Activated CD4-positive, alpha-beta memory T cell treated with anti-CD3 and anti-CD28 coated beads, Interleukin-2, amount 10 ng/mL, durations not matched to agents 7 days and 5 days (primary cell): ENCODE measurements at regions not wholly inside any gene's neighbourhood (a gene's known extent, or its start where the extent isn't known, plus 50 kb on each side); places are given as distances from the start of the nearest gene placed in this dataset.
"Not testable (repeated sequence)": the region's sequence is repeated elsewhere in the genome, so short reads cannot be mapped to it uniquely, and the experiment has no call there.

Source experiments
- CTCF ChIA-PET: fragments of 350-600 bp; sonication (Branson Sonifier 250); formaldehyde crosslinking; loops from one replicate; lab custom pipeline; 2021; ENCODE audit warnings: antibody characterized with exemption, inconsistent platforms; lab: Charles Lee
- POLR2A ChIA-PET: fragments of 350-600 bp; sonication (Branson Sonifier 250); formaldehyde crosslinking; loops from one replicate; lab custom pipeline; 2021; ENCODE audit warnings: antibody characterized with exemption; lab: Charles Lee
- DNase-seq: peaks from one replicate; pipeline ENCODE4 v3.0.0-alpha.2; 2020
- H3K27ac Mint-ChIP-seq: one replicate; pipeline ENCODE4 v1.8.0; 2021; ENCODE audit warnings: mild to moderate bottlenecking, mixed read lengths
- H3K27me3 Mint-ChIP-seq: one replicate; pipeline ENCODE4 v1.8.0; 2021; ENCODE audit warnings: mixed read lengths
- H3K36me3 Mint-ChIP-seq: one replicate; pipeline ENCODE4 v1.8.0; 2021; ENCODE audit warnings: low read depth, mixed read lengths
- H3K4me1 Mint-ChIP-seq: one replicate; pipeline ENCODE4 v1.8.0; 2021; ENCODE audit warnings: mixed read lengths
- H3K4me3 Mint-ChIP-seq: one replicate; pipeline ENCODE4 v1.8.0; 2021; ENCODE audit warnings: mild to moderate bottlenecking, mixed read lengths
- H3K9me3 Mint-ChIP-seq: one replicate; pipeline ENCODE4 v1.8.0; 2021; ENCODE audit warnings: mixed read lengths

DNA sequence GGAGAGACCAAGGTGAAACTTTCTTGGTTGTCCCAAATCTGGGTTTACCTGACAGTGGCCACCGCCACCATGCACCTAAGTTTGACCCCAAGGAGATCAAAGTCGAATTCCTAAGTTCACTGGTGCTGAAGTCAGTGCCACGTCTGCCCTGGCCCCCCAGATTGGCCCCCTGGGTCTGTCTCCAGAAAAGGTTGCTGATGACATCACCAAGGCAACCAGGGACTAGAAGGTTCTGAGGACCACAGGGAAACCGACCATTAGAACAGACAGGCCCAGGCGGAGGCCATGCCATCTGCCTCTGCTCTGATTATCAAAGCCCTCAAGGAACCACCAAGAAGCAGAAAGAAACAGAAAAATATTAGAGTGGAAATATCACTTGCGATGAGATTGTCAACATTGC is 91.2 kb downstream of the DLL1 start:
- no peak overlapping the region for H3K4me3 Mint-ChIP-seq

DNA sequence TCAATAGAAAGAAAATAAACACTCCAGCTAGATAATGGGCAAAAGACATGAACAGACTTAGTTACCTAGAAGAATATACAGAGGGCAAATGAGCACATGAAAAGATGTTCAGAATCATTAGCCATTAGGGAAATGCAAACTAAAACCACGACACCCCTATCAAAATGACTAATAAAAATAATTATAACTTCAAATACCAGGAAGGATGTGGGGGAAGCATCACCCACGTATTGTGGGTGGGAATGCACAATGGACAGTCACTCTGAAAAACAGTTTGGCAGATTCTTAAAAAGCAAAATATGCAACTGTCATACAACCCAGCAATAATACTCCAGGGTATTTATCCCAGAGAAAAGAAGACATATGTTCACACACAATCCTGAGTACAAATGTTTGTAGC is 92.6 kb downstream of the DLL1 start:
- peaks cover 17% of the 10 kb centered on the region for H3K27me3 Mint-ChIP-seq
- CTCF ChIA-PET = no interaction called here
- no peaks in the 10 kb centered on the region for H3K4me1 Mint-ChIP-seq
- POLR2A ChIA-PET = no interaction called here
- no peak overlapping the region for H3K4me3 Mint-ChIP-seq
- peaks cover 4% of the 10 kb centered on the region for H3K36me3 Mint-ChIP-seq
- H3K9me3 Mint-ChIP-seq = peaks cover 27% of the 10 kb centered on the region
- DNase-seq = no peak
- no peak overlapping the region for H3K27ac Mint-ChIP-seq

More for the DNA sequence above, 91.2 kb downstream of the DLL1 start:
- DNase-seq = no peak
- no peaks in the 10 kb centered on the region for H3K4me1 Mint-ChIP-seq
- POLR2A ChIA-PET = no interaction called here
- H3K9me3 Mint-ChIP-seq = peaks cover 32% of the 10 kb centered on the region
- H3K36me3 Mint-ChIP-seq = peaks cover 4% of the 10 kb centered on the region
- CTCF ChIA-PET = no interaction called here
- H3K27ac Mint-ChIP-seq = no peak overlapping the region
- peaks cover 11% of the 10 kb centered on the region for H3K27me3 Mint-ChIP-seq

DNA sequence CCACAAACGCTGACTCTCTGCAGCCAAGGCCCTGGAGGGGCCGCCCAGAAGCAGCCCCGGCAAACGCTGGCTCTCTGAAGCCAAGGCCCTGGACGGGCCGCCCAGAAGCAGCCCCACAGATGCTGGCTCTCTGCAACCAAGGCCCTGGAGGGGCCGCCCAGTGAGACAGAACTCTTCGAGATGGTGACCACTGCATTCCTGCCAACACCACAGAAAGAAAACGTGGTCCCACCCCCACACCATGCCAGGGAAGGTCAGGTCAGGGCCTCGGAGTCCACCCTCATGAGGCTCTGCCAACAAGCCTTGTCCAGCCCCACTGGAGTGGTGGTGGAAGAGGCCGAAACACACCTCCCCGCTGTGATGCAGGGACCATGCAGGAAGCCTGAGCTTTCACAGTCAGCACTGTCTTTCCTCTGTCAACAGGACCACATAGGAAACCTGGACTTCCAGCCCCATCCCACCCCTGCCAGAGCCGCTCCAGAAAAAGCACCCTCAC is 97.5 kb downstream of the DLL1 start:
- Mint-ChIP-seq H3K4me3 (no peak overlapping the region), H3K4me1 (no peaks in the 10 kb centered on the region), H3K27ac (no peak overlapping the region), H3K36me3 (peaks cover 4% of the 10 kb centered on the region), H3K27me3 (peaks cover 15% of the 10 kb centered on the region), H3K9me3 (peaks cover 23% of the 10 kb centered on the region)
- CTCF ChIA-PET = no interaction called here
- POLR2A ChIA-PET = no interaction called here
- DNase-seq = no peak

DNA sequence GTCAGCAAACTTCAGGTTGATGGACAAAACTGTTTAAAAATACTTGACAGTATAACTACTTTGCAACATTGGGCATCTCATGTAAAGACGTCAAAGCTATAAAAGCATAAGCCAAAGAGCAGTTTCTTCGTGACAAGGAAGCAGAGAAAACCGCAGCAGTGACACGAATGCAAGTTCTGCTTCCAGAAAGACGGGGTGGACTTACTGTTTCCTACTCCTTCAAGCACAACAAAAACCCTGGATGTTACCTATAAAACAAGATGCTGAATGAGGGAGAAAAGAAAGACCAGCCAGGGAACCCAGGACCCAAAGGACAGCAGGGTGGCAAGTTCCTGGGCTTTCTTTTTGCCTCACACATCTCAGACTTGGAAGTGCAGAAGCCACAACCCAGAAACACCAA is 98.0 kb downstream of the DLL1 start:
- Mint-ChIP-seq H3K27me3 (peaks cover 15% of the 10 kb centered on the region), H3K36me3 (peaks cover 4% of the 10 kb centered on the region), H3K9me3 (peaks cover 23% of the 10 kb centered on the region), H3K4me3 (no peak overlapping the region), H3K4me1 (no peaks in the 10 kb centered on the region), H3K27ac (no peak overlapping the region)
- DNase-seq = no peak
- ChIA-PET POLR2A (no interaction called here), CTCF (no interaction called here)

DNA sequence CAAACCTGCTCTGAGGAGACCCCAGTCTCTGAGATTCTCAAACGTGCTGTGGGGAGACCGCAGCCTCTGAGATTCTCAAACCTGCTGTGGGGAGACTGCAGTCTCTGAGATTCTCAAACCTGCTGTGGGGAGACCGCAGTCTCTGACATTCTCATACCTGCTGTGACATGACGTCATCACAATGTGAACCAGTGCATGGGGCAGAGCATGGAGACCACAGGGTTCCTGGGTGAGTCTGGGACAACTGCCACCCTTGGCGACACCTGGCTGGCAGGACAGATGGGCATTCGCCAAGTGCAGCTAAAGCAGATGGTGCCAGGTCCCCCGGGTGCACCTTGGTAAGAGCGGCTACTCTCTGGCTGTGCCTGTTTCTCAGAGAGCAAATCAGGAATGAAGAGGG is 98.8 kb downstream of the DLL1 start:
- H3K27ac Mint-ChIP-seq, H3K4me1 Mint-ChIP-seq, H3K36me3 Mint-ChIP-seq, CTCF ChIA-PET, H3K4me3 Mint-ChIP-seq, DNase-seq, POLR2A ChIA-PET: not testable (repeated sequence)
- H3K27me3 Mint-ChIP-seq = peaks cover 13% of the 10 kb centered on the region
- H3K9me3 Mint-ChIP-seq = peaks cover 23% of the 10 kb centered on the region

DNA sequence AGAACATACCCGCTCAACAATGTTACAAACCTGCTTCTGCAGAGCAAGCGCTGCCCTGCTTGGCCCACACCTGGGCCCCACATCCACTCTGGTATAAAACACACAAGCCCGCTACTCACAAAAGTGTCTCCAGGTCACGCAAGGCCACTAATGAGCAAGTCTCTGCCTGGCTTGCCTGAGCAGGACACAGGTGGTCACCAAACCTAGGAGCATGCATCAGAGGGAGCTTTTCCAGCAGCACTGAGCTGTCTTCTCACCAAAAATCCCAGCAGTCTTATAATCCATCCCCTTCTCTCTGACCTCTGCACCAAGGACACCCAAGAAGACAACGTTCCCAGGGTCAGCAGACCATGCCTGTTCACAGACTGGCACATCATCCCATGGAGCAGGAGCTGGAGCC is 100.8 kb downstream of the DLL1 start:
- no peak overlapping the region for H3K4me3 Mint-ChIP-seq
- H3K9me3 Mint-ChIP-seq = peaks cover 10% of the 10 kb centered on the region
- no peaks in the 10 kb centered on the region for H3K4me1 Mint-ChIP-seq
- ChIA-PET CTCF (no interaction called here), POLR2A (no interaction called here)
- H3K36me3 Mint-ChIP-seq = peaks cover 1% of the 10 kb centered on the region
- H3K27ac Mint-ChIP-seq = no peak overlapping the region
- no peak for DNase-seq
- H3K27me3 Mint-ChIP-seq = peaks cover 6% of the 10 kb centered on the region

DNA sequence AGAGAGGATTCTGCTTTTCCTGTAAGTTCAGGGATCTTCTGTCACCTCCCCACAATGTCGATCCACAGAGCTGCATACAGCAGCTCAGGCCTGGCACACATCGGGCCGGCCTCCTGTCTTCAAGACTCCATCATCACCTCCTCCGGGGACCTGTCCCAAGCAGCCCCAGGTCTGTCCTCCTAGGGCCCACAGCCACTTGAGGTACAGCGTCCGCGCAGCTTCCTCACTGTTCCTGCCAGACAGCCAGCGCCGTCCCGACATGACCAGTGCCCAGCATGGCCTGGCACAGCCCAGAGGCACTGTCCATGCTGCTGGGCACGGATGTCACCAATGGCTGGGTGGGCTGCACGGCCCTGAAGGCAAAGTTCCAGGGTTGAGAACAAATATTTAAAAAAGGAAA is 101.6 kb downstream of the DLL1 start:
- DNase-seq = no peak
- CTCF ChIA-PET = no interaction called here
- no peaks in the 10 kb centered on the region for H3K4me1 Mint-ChIP-seq

DNA sequence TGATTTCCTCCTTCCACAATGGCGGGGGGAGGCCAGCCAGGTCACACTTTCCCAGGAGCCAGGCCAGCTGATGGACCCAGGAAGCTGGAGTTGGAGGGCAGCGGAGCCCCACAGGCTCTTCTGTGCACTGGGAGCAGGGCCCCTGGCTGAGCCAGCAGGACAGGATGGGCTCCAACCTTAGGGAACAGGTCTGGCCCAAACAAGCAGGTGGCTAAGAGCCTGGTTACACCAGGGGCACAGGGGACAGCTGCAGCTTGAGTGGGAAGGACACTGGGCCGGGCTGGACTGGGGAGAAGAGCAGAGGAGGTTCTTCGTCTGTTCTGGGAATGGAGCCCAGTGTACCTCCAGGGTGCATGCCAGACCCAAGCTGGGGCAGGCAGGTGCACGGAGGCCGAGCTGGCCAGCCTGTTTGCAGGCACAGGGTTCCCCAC is 102.3 kb downstream of the DLL1 start:
- H3K36me3 Mint-ChIP-seq = peaks cover under 1% of the 10 kb centered on the region
- no peak overlapping the region for H3K4me3 Mint-ChIP-seq
- DNase-seq = no peak
- ChIA-PET POLR2A (no interaction called here), CTCF (no interaction called here)
- H3K27ac Mint-ChIP-seq = no peak overlapping the region
- peaks cover 3% of the 10 kb centered on the region for H3K9me3 Mint-ChIP-seq
- peaks cover under 1% of the 10 kb centered on the region for H3K27me3 Mint-ChIP-seq
- no peaks in the 10 kb centered on the region for H3K4me1 Mint-ChIP-seq

More for the DNA sequence above, 101.6 kb downstream of the DLL1 start:
- Mint-ChIP-seq H3K27me3 (peaks cover 3% of the 10 kb centered on the region), H3K36me3 (no peaks in the 10 kb centered on the region), H3K27ac (no peak overlapping the region), H3K4me3 (no peak overlapping the region), H3K9me3 (peaks cover 4% of the 10 kb centered on the region)
- POLR2A ChIA-PET = no interaction called here

DNA sequence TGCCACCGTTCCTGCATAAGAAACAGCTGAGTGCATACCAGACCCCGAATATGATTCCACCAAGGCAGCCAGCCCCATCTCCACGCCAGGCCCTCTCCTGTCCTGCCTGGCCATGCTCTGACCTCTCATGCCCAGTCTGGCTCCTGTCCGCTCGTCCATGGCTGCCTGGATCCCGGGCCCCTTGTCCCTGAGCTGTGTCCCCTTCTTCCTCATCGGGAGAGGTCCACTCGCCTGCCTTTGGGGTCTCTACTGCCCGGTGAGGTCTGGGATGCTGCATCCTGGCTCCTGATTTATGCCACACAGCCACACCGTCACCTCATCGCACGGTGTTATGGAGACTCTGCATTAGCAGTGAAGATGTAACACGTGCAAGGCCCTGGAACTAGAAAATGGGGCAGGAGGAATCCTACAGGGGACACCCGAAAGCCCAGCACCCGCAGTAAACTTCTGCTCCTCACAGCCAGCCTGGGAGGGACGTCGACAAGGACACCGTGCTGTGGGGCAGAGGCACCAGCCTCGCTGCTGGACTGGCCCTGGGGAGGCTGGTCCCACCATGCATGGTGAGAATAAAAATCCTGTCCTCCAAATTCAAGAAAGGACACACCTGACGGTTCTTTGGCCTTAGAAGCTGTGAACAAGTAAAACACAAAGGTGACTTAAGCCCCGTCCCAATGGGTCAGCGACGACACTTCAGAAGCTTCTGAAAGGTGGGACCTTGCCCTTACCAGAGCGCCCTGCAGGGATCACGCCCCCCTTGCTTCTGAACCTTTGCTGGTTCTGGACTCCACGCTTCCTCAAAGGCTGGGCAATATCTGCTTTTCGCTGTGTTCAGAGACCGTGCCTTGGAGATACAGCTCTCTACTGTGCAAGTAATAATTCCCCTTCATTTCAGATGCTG is 103.0 kb downstream of the DLL1 start:
- CTCF ChIA-PET = no interaction called here
- H3K4me1 Mint-ChIP-seq = no peaks in the 10 kb centered on the region
- H3K4me3 Mint-ChIP-seq = no peak overlapping the region
- H3K27ac Mint-ChIP-seq = no peak overlapping the region
- H3K9me3 Mint-ChIP-seq = peaks cover 6% of the 10 kb centered on the region
- POLR2A ChIA-PET = no interaction called here
- peaks cover 3% of the 10 kb centered on the region for H3K36me3 Mint-ChIP-seq
- no peaks in the 10 kb centered on the region for H3K27me3 Mint-ChIP-seq
- no peak for DNase-seq

DNA sequence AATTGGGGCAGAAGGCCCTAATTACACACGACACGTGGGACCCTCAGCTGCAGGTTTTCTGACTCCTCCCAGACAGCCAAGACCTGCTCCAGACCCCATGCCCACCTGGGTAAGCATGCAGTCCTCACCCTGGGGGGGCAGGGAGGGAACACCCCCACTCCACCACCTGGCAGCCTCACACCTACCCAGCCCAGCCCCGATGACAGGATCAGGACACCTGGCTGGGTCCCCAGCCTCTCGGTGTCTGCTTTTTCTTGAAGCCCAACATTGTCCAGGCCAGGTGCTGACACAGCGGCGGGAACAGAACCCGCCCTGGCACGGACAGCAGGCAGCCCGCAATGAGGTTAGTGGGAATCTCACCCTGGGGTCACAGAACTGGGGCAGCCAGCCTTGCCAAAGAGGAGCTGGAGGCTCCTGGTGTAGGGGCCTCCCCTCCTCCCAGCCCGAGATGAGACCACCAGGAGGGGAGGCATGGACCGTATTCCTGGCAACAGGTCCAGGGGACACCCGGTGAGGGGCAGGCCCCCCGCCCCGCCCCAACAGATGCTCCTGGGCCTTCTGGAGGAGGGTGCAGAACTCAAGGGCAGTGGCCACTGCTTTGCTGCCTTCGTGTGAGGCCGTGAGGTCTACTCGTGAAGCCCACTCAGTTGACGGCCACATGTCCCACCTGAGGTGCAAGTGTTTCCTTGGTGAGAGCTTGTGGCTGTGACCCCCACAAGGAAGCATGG is 103.8 kb downstream of the DLL1 start:
- POLR2A ChIA-PET = no interaction called here
- no peak for DNase-seq
- CTCF ChIA-PET = no interaction called here

DNA sequence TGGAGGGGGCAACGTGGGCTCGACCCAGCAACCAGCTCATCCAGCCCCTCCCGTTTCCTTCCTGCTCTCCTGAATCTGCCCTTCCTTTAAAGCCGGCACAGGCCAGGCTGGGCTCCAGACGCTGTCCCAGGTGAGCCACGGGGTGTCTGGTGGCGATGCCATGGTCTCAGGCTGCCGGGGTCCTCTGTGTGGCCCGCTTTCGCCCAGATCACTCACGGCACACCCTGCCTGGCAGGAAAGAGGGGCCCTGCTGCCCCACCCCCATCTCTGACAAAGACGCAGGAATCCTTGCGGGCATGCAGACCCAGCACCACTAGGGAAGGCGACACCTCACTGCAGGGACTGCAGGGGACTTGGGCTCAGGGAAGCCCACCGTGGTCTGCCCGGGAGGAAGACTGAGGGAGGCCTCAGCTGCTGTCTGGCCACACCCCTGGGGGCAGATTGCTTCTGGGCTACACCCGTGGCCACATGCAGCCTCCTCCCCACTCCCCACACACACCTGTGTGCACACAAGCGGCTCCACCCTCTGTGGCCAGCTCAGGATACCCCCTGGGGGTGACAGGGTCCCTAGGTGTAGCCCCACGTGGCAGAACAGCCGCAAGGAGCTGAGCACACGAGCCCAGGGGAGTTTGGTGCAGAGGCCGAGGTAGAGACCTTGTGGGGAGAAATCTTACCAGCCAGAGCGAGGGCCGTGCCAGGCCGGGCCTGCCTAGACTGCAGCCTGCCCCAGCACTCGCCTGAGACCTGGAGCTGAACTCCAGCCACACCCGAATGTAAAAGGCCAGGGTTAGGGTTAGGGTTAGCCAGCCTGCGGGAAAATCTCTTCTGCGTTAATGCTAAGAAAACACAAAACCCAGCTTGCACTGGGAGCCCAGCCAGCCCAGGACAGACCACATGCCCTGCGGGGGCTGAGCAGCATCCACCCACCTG is 104.6 kb downstream of the DLL1 start:
- H3K9me3 Mint-ChIP-seq = peaks cover 15% of the 10 kb centered on the region
- ChIA-PET POLR2A (no interaction called here), CTCF (no interaction called here)
- no peak overlapping the region for H3K27ac Mint-ChIP-seq
- peaks cover 3% of the 10 kb centered on the region for H3K36me3 Mint-ChIP-seq
- no peaks in the 10 kb centered on the region for H3K27me3 Mint-ChIP-seq
- H3K4me1 Mint-ChIP-seq = no peaks in the 10 kb centered on the region
- no peak overlapping the region for H3K4me3 Mint-ChIP-seq
- DNase-seq = no peak

More for the DNA sequence above, 103.8 kb downstream of the DLL1 start:
- peaks cover 3% of the 10 kb centered on the region for H3K36me3 Mint-ChIP-seq
- H3K9me3 Mint-ChIP-seq = peaks cover 11% of the 10 kb centered on the region
- no peak overlapping the region for H3K4me3 Mint-ChIP-seq
- no peaks in the 10 kb centered on the region for H3K27me3 Mint-ChIP-seq
- H3K4me1 Mint-ChIP-seq = no peaks in the 10 kb centered on the region
- no peak overlapping the region for H3K27ac Mint-ChIP-seq

DNA sequence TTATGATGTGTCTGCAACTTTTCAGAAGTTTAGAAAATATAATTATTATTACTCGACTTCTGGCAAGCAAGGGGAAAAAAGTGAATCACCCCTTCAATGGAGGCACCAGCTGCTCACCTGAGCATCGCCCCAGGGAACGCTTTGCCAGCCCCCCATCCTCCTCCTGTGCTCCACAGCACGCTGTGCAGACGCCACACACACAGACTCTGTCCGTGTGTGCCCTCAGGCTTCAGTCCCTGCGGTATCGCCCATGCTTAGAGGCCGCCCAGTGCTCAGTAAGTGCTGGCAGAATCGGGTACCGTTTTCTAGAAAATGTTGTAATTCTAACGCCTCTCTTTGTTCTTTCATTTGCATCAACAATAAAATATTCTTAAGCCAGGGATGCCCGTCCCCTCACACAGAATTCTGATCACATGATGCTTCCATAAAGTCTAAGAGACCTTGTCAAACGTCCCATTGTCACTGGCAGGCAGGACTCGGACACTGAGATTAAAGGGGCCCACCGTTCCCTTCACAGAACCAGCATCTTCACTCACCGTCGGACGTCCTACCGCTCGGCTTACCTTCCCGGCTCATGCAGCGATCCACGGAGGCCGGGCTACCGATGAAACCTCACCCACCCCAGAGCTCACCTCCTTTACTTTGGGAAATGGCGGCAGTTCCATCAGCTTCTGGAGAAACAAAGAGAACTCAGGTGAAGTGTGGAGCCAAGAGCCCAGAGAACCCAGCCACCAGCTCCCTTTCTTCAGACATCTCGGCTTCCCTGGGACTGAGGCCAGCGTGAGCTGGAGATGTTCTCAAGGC is 105.5 kb downstream of the DLL1 start:
- POLR2A ChIA-PET = no interaction called here
- CTCF ChIA-PET = no interaction called here
- Mint-ChIP-seq H3K27ac (no peak overlapping the region), H3K36me3 (peaks cover 3% of the 10 kb centered on the region), H3K9me3 (peaks cover 15% of the 10 kb centered on the region), H3K27me3 (no peaks in the 10 kb centered on the region), H3K4me1 (no peaks in the 10 kb centered on the region), H3K4me3 (no peak overlapping the region)
- DNase-seq = no peak
